ENCODE measurements at regions not wholly inside any gene's neighbourhood (a gene's known extent, or its start where the extent isn't known, plus 50 kb on each side); places are given as distances from the start of the nearest gene placed in this dataset.
"Not testable (repeated sequence)": the region's sequence is repeated elsewhere in the genome, so short reads cannot be mapped to it uniquely, and the experiment has no call there.

GRCh38 chr12:5259523-5259922 lies 172.4 kb upstream of the NTF3 start:
- Mint-ChIP-seq H3K36me3 (no peaks in the 10 kb centered on the region), H3K4me1 (no peaks in the 10 kb centered on the region), H3K27ac (no peak overlapping the region), H3K4me3 (no peak overlapping the region), H3K27me3 (peaks cover 6% of the 10 kb centered on the region), H3K9me3 (no peaks in the 10 kb centered on the region)
- DNase-seq (ENCODE audit: low spot score in 2 of 2) (no peak), ATAC-seq (ENCODE audit: low read depth) (no peak)

- Mint-ChIP-seq H3K9me3 (no peaks in the 10 kb centered on the region), H3K4me1 (no peaks in the 10 kb centered on the region), H3K36me3 (no peaks in the 10 kb centered on the region), H3K27me3 (peaks cover 8% of the 10 kb centered on the region), H3K4me3 (no peak overlapping the region), H3K27ac (no peak overlapping the region)
- ATAC-seq (ENCODE audit: low read depth) (no peak), DNase-seq (ENCODE audit: low spot score in 2 of 2) (no peak)
Measured at GRCh38 chr12:5260086-5260485, 171.8 kb upstream of the NTF3 start.

GRCh38 chr12:5260591-5261086 lies 171.3 kb upstream of the NTF3 start:
- H3K36me3 Mint-ChIP-seq: no peaks in the 10 kb centered on the region
- H3K4me3 Mint-ChIP-seq: no peak overlapping the region
- H3K9me3 Mint-ChIP-seq: no peaks in the 10 kb centered on the region
- no peak overlapping the region for H3K27ac Mint-ChIP-seq
- DNase-seq (ENCODE audit: low spot score in 2 of 2) (no peak), ATAC-seq (ENCODE audit: low read depth) (no peak)
- no peaks in the 10 kb centered on the region for H3K4me1 Mint-ChIP-seq
- H3K27me3 Mint-ChIP-seq: peaks cover 8% of the 10 kb centered on the region

GRCh38 chr12:5262450-5262849 lies 169.5 kb upstream of the NTF3 start:
- peaks cover 3% of the 10 kb centered on the region for H3K9me3 Mint-ChIP-seq
- no peak for DNase-seq (ENCODE audit: low spot score in 2 of 2)
- no peak for ATAC-seq (ENCODE audit: low read depth)

GRCh38 chr12:5262885-5263284 lies 169.0 kb upstream of the NTF3 start:
- Mint-ChIP-seq H3K4me3 (no peak overlapping the region), H3K4me1 (no peaks in the 10 kb centered on the region), H3K9me3 (peaks cover 3% of the 10 kb centered on the region), H3K27ac (no peak overlapping the region), H3K27me3 (peaks cover 2% of the 10 kb centered on the region), H3K36me3 (no peaks in the 10 kb centered on the region)
- ATAC-seq (ENCODE audit: low read depth): no peak
- no peak for DNase-seq (ENCODE audit: low spot score in 2 of 2)

More at GRCh38 chr12:5262450-5262849, 169.5 kb upstream of the NTF3 start:
- Mint-ChIP-seq H3K27me3 (peaks cover 5% of the 10 kb centered on the region), H3K4me3 (no peak overlapping the region), H3K27ac (no peak overlapping the region), H3K36me3 (no peaks in the 10 kb centered on the region), H3K4me1 (no peaks in the 10 kb centered on the region)

GRCh38 chr12:5264006-5264405 lies 167.9 kb upstream of the NTF3 start:
- Mint-ChIP-seq H3K27me3 (peaks cover 2% of the 10 kb centered on the region), H3K4me1 (no peaks in the 10 kb centered on the region), H3K27ac (no peak overlapping the region), H3K4me3 (no peak overlapping the region), H3K9me3 (peaks cover 3% of the 10 kb centered on the region), H3K36me3 (no peaks in the 10 kb centered on the region)
- no peak for DNase-seq (ENCODE audit: low spot score in 2 of 2)
- no peak for ATAC-seq (ENCODE audit: low read depth)

- no peak for DNase-seq (ENCODE audit: low spot score in 2 of 2)
- no peaks in the 10 kb centered on the region for H3K36me3 Mint-ChIP-seq
- no peak for ATAC-seq (ENCODE audit: low read depth)
- no peaks in the 10 kb centered on the region for H3K4me1 Mint-ChIP-seq
- no peak overlapping the region for H3K4me3 Mint-ChIP-seq
- peaks cover 3% of the 10 kb centered on the region for H3K9me3 Mint-ChIP-seq
- H3K27me3 Mint-ChIP-seq: peaks cover 2% of the 10 kb centered on the region
- no peak overlapping the region for H3K27ac Mint-ChIP-seq
Measured at GRCh38 chr12:5267603-5268423, 164.1 kb upstream of the NTF3 start.

GRCh38 chr12:5268424-5269210 lies 163.3 kb upstream of the NTF3 start:
- DNase-seq (ENCODE audit: low spot score in 2 of 2) (no peak), ATAC-seq (ENCODE audit: low read depth) (no peak)
- peaks cover 2% of the 10 kb centered on the region for H3K27me3 Mint-ChIP-seq
- H3K4me3 Mint-ChIP-seq: no peak overlapping the region
- H3K27ac Mint-ChIP-seq: no peak overlapping the region
- no peaks in the 10 kb centered on the region for H3K4me1 Mint-ChIP-seq
- no peaks in the 10 kb centered on the region for H3K36me3 Mint-ChIP-seq
- H3K9me3 Mint-ChIP-seq: peaks cover 3% of the 10 kb centered on the region

GRCh38 chr12:5269846-5270245 lies 162.1 kb upstream of the NTF3 start:
- H3K4me1 Mint-ChIP-seq: no peaks in the 10 kb centered on the region
- no peak overlapping the region for H3K4me3 Mint-ChIP-seq
- H3K9me3 Mint-ChIP-seq: peaks cover 3% of the 10 kb centered on the region
- H3K27me3 Mint-ChIP-seq: peaks cover 5% of the 10 kb centered on the region
- H3K27ac Mint-ChIP-seq: no peak overlapping the region
- no peaks in the 10 kb centered on the region for H3K36me3 Mint-ChIP-seq
- DNase-seq (ENCODE audit: low spot score in 2 of 2): no peak
- ATAC-seq (ENCODE audit: low read depth): no peak

GRCh38 chr12:5272018-5272785 lies 159.7 kb upstream of the NTF3 start:
- DNase-seq (ENCODE audit: low spot score in 2 of 2) (no peak), ATAC-seq (ENCODE audit: low read depth) (no peak)
- H3K36me3 Mint-ChIP-seq: no peaks in the 10 kb centered on the region
- peaks cover 5% of the 10 kb centered on the region for H3K27me3 Mint-ChIP-seq
- H3K27ac Mint-ChIP-seq: no peak overlapping the region
- no peaks in the 10 kb centered on the region for H3K4me1 Mint-ChIP-seq
- H3K9me3 Mint-ChIP-seq: peaks cover 2% of the 10 kb centered on the region
- no peak overlapping the region for H3K4me3 Mint-ChIP-seq

GRCh38 chr12:5273709-5274108 lies 158.2 kb upstream of the NTF3 start:
- Mint-ChIP-seq H3K36me3 (no peaks in the 10 kb centered on the region), H3K4me1 (no peaks in the 10 kb centered on the region), H3K4me3 (no peak overlapping the region), H3K9me3 (no peaks in the 10 kb centered on the region), H3K27me3 (peaks cover 5% of the 10 kb centered on the region), H3K27ac (no peak overlapping the region)
- ATAC-seq (ENCODE audit: low read depth) (no peak), DNase-seq (ENCODE audit: low spot score in 2 of 2) (no peak)

- no peak for DNase-seq (ENCODE audit: low spot score in 2 of 2)
- Mint-ChIP-seq H3K4me3 (no peak overlapping the region), H3K27me3 (peaks cover 5% of the 10 kb centered on the region), H3K27ac (no peak overlapping the region), H3K36me3 (no peaks in the 10 kb centered on the region), H3K9me3 (no peaks in the 10 kb centered on the region), H3K4me1 (no peaks in the 10 kb centered on the region)
- no peak for ATAC-seq (ENCODE audit: low read depth)
Measured at GRCh38 chr12:5276327-5276880, 155.5 kb upstream of the NTF3 start.

GRCh38 chr12:5280086-5280485 lies 151.8 kb upstream of the NTF3 start:
- Mint-ChIP-seq H3K4me3 (no peak overlapping the region), H3K27me3 (no peaks in the 10 kb centered on the region), H3K9me3 (peaks cover 1% of the 10 kb centered on the region), H3K4me1 (no peaks in the 10 kb centered on the region), H3K36me3 (no peaks in the 10 kb centered on the region), H3K27ac (no peak overlapping the region)
- ATAC-seq (ENCODE audit: low read depth) (no peak), DNase-seq (ENCODE audit: low spot score in 2 of 2) (no peak)

- H3K36me3 Mint-ChIP-seq; DNase-seq (ENCODE audit: low spot score in 2 of 2); H3K4me3 Mint-ChIP-seq: not testable (repeated sequence)
Measured at GRCh38 chr12:5290368-5290767, 141.5 kb upstream of the NTF3 start.

More at GRCh38 chr12:5290368-5290767, 141.5 kb upstream of the NTF3 start:
- H3K4me1 Mint-ChIP-seq; H3K27ac Mint-ChIP-seq; H3K27me3 Mint-ChIP-seq; H3K9me3 Mint-ChIP-seq; ATAC-seq (ENCODE audit: low read depth): not testable (repeated sequence)
